ENCODE measurements at regions not wholly inside any gene's neighbourhood (a gene's known extent, or its start where the extent isn't known, plus 50 kb on each side); places are given as distances from the start of the nearest gene placed in this dataset.

DNA sequence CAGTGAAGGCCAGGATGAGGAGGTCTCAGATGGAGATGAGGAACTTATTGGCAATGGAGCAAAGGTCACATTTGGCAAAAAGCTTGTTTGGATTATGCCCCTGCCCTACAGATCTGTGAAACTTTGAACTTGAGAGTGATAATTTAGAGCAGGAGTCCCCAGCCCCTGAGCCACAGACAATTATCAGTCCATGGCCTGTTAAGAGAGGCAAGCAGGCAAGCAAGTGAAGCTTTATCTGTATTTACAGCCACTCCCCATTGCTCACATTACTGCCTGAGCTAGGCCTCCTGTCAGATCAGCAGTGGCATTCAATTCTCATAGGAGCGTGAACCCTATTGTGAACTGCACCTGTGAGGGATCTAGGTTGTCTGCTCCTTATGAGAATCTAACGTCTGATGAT lies 1076.9 kb upstream of the TENM4 start:
- Histone ChIP-seq H3K36me3 (ENCODE audit: low read depth, missing control alignments) (no peaks in the 10 kb centered on the region), H3K4me1 (no peaks in the 10 kb centered on the region), H3K4me3 (no peak overlapping the region), H3K27ac (no peak overlapping the region), H3K9me3 (no peaks in the 10 kb centered on the region), H3K27me3 (no peaks in the 10 kb centered on the region)
- 97 to 100% methylated on average over 2 of the region's 2 CpGs for WGBS, 2 donors
- intact Hi-C loops (cut with DNase I; ENCODE audit: low total_unique reads): no loop called here
- no peak for DNase-seq
- TF ChIP-seq, protein P1, sequence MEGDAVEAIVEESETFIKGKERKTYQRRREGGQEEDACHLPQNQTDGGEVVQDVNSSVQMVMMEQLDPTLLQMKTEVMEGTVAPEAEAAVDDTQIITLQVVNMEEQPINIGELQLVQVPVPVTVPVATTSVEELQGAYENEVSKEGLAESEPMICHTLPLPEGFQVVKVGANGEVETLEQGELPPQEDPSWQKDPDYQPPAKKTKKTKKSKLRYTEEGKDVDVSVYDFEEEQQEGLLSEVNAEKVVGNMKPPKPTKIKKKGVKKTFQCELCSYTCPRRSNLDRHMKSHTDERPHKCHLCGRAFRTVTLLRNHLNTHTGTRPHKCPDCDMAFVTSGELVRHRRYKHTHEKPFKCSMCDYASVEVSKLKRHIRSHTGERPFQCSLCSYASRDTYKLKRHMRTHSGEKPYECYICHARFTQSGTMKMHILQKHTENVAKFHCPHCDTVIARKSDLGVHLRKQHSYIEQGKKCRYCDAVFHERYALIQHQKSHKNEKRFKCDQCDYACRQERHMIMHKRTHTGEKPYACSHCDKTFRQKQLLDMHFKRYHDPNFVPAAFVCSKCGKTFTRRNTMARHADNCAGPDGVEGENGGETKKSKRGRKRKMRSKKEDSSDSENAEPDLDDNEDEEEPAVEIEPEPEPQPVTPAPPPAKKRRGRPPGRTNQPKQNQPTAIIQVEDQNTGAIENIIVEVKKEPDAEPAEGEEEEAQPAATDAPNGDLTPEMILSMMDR (IDR thresholded peaks at IDR 0.05): no peak
- TF ChIP-seq POLR2A (IDR thresholded peaks at IDR 0.05): no peak

DNA sequence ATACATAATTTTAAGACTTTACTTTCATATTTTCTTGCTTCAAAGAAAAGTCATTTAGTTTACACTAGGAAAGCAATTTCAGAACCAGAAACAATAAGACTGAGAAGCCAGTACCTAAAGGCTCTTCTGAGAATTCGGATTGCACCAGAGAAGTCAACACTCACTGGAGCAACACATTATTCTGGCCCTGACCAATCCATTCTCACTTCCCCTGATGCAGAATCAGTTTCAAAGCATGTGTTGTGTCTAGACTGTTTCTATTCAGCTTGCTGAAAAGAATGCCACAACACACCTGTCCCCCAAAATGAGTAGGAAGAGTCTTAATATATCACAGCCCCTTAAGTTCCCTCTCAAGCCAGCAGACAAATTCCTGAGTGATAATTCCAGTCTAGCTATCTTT lies 1074.3 kb upstream of the TENM4 start:
- Histone ChIP-seq H3K4me3 (no peak overlapping the region), H3K36me3 (ENCODE audit: low read depth, missing control alignments) (no peaks in the 10 kb centered on the region), H3K27me3 (no peaks in the 10 kb centered on the region), H3K9me3 (no peaks in the 10 kb centered on the region), H3K27ac (no peak overlapping the region), H3K4me1 (no peaks in the 10 kb centered on the region)
- intact Hi-C loops (cut with DNase I; ENCODE audit: low total_unique reads): no loop called here
- TF ChIP-seq POLR2A (IDR thresholded peaks at IDR 0.05): no peak
- TF ChIP-seq, protein P1 (IDR thresholded peaks at IDR 0.05): no peak
- no peak for DNase-seq
- 89 to 92% methylated on average over 1 of the region's 1 CpG for WGBS, 2 donors

DNA sequence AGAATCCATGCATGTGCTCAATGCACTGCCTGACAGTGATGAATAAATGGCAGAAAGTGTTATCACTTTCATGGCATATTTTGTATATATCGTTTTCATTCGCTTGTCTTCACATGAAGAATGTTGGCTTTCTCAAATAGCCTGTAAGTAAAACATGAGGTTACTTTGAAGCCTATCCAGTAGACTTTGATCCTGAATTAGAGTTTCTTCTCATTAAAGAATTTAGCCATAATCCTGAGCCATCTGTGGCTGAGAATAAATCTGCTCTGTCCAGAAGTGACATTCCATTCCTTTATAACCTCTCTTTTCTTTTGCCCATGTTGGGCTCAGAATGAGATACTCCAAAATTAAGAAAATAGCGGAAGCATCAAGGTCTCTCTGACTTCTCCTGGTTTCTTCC lies 1071.7 kb upstream of the TENM4 start:
- intact Hi-C loops (cut with DNase I; ENCODE audit: low total_unique reads): no loop called here
- WGBS, 2 donors: 87 to 90% methylated on average over 3 of the region's 3 CpGs
- Histone ChIP-seq H3K27ac (no peak overlapping the region), H3K36me3 (ENCODE audit: low read depth, missing control alignments) (no peaks in the 10 kb centered on the region), H3K27me3 (no peaks in the 10 kb centered on the region), H3K9me3 (no peaks in the 10 kb centered on the region), H3K4me3 (no peak overlapping the region), H3K4me1 (no peaks in the 10 kb centered on the region)
- DNase-seq: no peak
- TF ChIP-seq, protein P1 (IDR thresholded peaks at IDR 0.05): no peak
- no peak for TF ChIP-seq POLR2A (IDR thresholded peaks at IDR 0.05)

DNA sequence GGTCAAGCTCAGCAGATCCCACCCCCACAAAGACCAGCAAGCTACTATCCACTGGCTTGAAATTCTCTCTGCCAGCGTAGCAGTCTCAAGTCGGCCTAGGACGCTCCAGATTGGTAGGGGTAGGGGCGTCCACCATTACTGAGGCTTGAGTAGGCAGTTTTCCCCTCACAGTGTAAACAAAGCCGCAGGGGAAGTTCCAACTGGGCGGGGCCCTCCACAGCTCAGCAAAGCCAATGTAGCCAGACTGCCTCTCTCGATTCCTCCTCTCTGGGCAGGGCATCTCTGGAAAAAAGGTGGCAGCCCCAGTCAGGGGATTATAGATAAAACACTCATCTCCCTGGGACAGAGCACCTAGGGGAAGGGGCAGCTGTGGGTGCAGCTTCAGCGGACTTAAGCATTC lies 1064.9 kb upstream of the TENM4 start:
- Histone ChIP-seq H3K36me3 (ENCODE audit: low read depth, missing control alignments) (no peaks in the 10 kb centered on the region), H3K27me3 (no peaks in the 10 kb centered on the region), H3K9me3 (no peaks in the 10 kb centered on the region), H3K27ac (no peak overlapping the region), H3K4me3 (no peak overlapping the region), H3K4me1 (no peaks in the 10 kb centered on the region)
- intact Hi-C loops (cut with DNase I; ENCODE audit: low total_unique reads): no loop called here
- WGBS, 2 donors: 90 to 93% methylated on average over 2 to 8 of the region's 8 CpGs
- no peak for DNase-seq
- TF ChIP-seq, protein P1 (IDR thresholded peaks at IDR 0.05): no peak
- no peak for TF ChIP-seq POLR2A (IDR thresholded peaks at IDR 0.05)

DNA sequence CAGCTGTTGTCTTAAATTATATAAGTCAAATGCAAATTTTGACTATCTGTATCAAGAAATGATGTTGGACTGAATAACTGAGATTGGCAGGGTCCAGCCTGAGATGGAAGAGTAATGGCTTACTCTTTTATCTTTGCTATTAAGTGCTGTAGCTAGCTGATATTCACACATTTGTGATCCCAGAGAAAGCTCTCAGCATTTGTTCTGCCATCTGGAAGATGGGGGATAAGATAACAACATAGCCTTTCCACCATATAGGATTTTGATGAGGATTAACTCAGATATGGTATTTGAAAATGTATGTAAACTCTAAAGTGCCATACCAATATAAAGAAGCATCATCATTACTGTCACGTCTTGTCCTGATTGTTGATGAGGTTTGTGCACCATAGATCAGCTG lies 1063.2 kb upstream of the TENM4 start:
- WGBS, 2 donors: 78 to 87% methylated on average over 1 of the region's 1 CpG
- intact Hi-C loops (cut with DNase I; ENCODE audit: low total_unique reads): no loop called here
- Histone ChIP-seq H3K4me1 (no peaks in the 10 kb centered on the region), H3K27ac (no peak overlapping the region), H3K27me3 (no peaks in the 10 kb centered on the region), H3K9me3 (no peaks in the 10 kb centered on the region), H3K4me3 (no peak overlapping the region), H3K36me3 (ENCODE audit: low read depth, missing control alignments) (no peaks in the 10 kb centered on the region)
- TF ChIP-seq POLR2A (IDR thresholded peaks at IDR 0.05): no peak
- TF ChIP-seq, protein P1 (IDR thresholded peaks at IDR 0.05): no peak
- no peak for DNase-seq
